HG02870 (cell line): ENCODE measurements at regions not wholly inside any gene's neighbourhood (a gene's known extent, or its start where the extent isn't known, plus 50 kb on each side); places are given as distances from the start of the nearest gene placed in this dataset.

Source experiments
- ATAC-seq: cut with Tn5 transposase; IDR thresholded peaks from one replicate; pipeline ENCODE4 v1.9.1; 2021; ENCODE audit warnings: mild to moderate bottlenecking, moderate library complexity; ENCODE audit not compliant: unreplicated experiment

GRCh38 chr6:90406957-90407356 lies 110.3 kb upstream of the BACH2 start:
- ATAC-seq = no peak

GRCh38 chr6:90406142-90406794 lies 109.6 kb upstream of the BACH2 start:
- no peak for ATAC-seq

- ATAC-seq = no peak
These were observed 107.1 kb upstream of the BACH2 start for GRCh38 chr6:90403489-90404381.

GRCh38 chr6:90402831-90403192 lies 106.2 kb upstream of the BACH2 start:
- no peak for ATAC-seq

- no peak for ATAC-seq
These were observed 105.5 kb upstream of the BACH2 start for GRCh38 chr6:90401933-90402830.

- ATAC-seq = no peak
These were observed 103.3 kb upstream of the BACH2 start for GRCh38 chr6:90399970-90400369.

GRCh38 chr6:90397929-90398674 lies 101.5 kb upstream of the BACH2 start:
- ATAC-seq = no peak

- no peak for ATAC-seq
These were observed 100.4 kb upstream of the BACH2 start for GRCh38 chr6:90397047-90397446.

- ATAC-seq = peak; percentile 82
These were observed 96.7 kb upstream of the BACH2 start for GRCh38 chr6:90393232-90393884.

- ATAC-seq = no peak
These were observed 93.7 kb upstream of the BACH2 start for GRCh38 chr6:90390379-90390778.

- ATAC-seq = no peak
These were observed 91.8 kb upstream of the BACH2 start for GRCh38 chr6:90388395-90388794.

- ATAC-seq = no peak
These were observed 91.2 kb upstream of the BACH2 start for GRCh38 chr6:90387826-90388225.

- ATAC-seq = no peak
These were observed 90.7 kb upstream of the BACH2 start for GRCh38 chr6:90387383-90387775.

GRCh38 chr6:90386399-90387382 lies 90.0 kb upstream of the BACH2 start:
- ATAC-seq = no peak

- ATAC-seq = no peak
These were observed 89.2 kb upstream of the BACH2 start for GRCh38 chr6:90385759-90386313.

- ATAC-seq = no peak
These were observed 88.1 kb upstream of the BACH2 start for GRCh38 chr6:90384720-90385119.

GRCh38 chr6:90383196-90383822 lies 86.7 kb upstream of the BACH2 start:
- peak; percentile 66 for ATAC-seq

GRCh38 chr6:90382760-90383159 lies 86.1 kb upstream of the BACH2 start:
- no peak for ATAC-seq
